ENCODE measurements at regions not wholly inside any gene's neighbourhood (a gene's known extent, or its start where the extent isn't known, plus 50 kb on each side); places are given as distances from the start of the nearest gene placed in this dataset.
A peak's percentile ranks its signal among the peaks of the same experiment; 100 is the strongest.
"Not testable (repeated sequence)": the region's sequence is repeated elsewhere in the genome, so short reads cannot be mapped to it uniquely, and the experiment has no call there.

- Mint-ChIP-seq H3K36me3 (ENCODE audit: low read depth) (no peaks in the 10 kb centered on the region), H3K9me3 (no peaks in the 10 kb centered on the region), H3K27me3 (ENCODE audit: low read depth) (no peaks in the 10 kb centered on the region), H3K4me1 (ENCODE audit: low read depth) (no peaks in the 10 kb centered on the region), H3K4me3 (no peak overlapping the region), H3K27ac (no peak overlapping the region)
- no peak for DNase-seq
- CTCF ChIA-PET, result interaction anchor here (0.7 to 1.4 kb wide), 2 partner anchors 12 to 14 kb away, joined by 3 read pairs; no protein-coding TSS in a partner anchor
- intact Hi-C loops (cut with micrococcal nuclease), result no loop called here
Observed at GRCh38 chr17:64747938-64748540, 85.9 kb upstream of the SMURF2 start.

- H3K9me3 Mint-ChIP-seq, result no peaks in the 10 kb centered on the region
Observed at GRCh38 chr17:64742326-64742725, 80.2 kb upstream of the SMURF2 start.

GRCh38 chr17:64741916-64742315 is 79.8 kb upstream of the SMURF2 start:
- intact Hi-C loops (cut with micrococcal nuclease); H3K36me3 Mint-ChIP-seq (ENCODE audit: low read depth); DNase-seq; H3K4me3 Mint-ChIP-seq; H3K9me3 Mint-ChIP-seq; H3K4me1 Mint-ChIP-seq (ENCODE audit: low read depth); H3K27ac Mint-ChIP-seq; H3K27me3 Mint-ChIP-seq (ENCODE audit: low read depth): not testable (repeated sequence)
- CTCF ChIA-PET, result interaction anchor here (1.2 kb wide), 1 partner anchor 33 kb away, joined by 3 read pairs; no protein-coding TSS in a partner anchor

More at GRCh38 chr17:64742326-64742725, 80.2 kb upstream of the SMURF2 start:
- DNase-seq, result no peak
- no peaks in the 10 kb centered on the region for H3K36me3 Mint-ChIP-seq (ENCODE audit: low read depth)
- H3K4me3 Mint-ChIP-seq, result no peak overlapping the region
- H3K27me3 Mint-ChIP-seq (ENCODE audit: low read depth), result no peaks in the 10 kb centered on the region
- no peak overlapping the region for H3K27ac Mint-ChIP-seq
- CTCF ChIA-PET, result interaction anchor here (1.2 kb wide), 1 partner anchor 33 kb away, joined by 3 read pairs; no protein-coding TSS in a partner anchor
- intact Hi-C loops (cut with micrococcal nuclease), result no loop called here
- H3K4me1 Mint-ChIP-seq (ENCODE audit: low read depth), result peaks cover 5% of the 10 kb centered on the region

GRCh38 chr17:64741038-64741641 is 79.0 kb upstream of the SMURF2 start:
- no peak overlapping the region for H3K27ac Mint-ChIP-seq
- H3K27me3 Mint-ChIP-seq (ENCODE audit: low read depth), result no peaks in the 10 kb centered on the region
- peak; percentile 11 for DNase-seq
- no peaks in the 10 kb centered on the region for H3K36me3 Mint-ChIP-seq (ENCODE audit: low read depth)
- CTCF ChIA-PET, result interaction anchor here (0.6 to 1.2 kb wide), 3 partner anchors 32 to 127 kb away, joined by 3 to 5 read pairs (median 3); no protein-coding TSS in a partner anchor
- intact Hi-C loops (cut with micrococcal nuclease), result no loop called here
- peaks cover 13% of the 10 kb centered on the region for H3K4me1 Mint-ChIP-seq (ENCODE audit: low read depth)
- H3K9me3 Mint-ChIP-seq, result no peaks in the 10 kb centered on the region
- no peak overlapping the region for H3K4me3 Mint-ChIP-seq

GRCh38 chr17:64739316-64740058 is 77.4 kb upstream of the SMURF2 start:
- H3K4me1 Mint-ChIP-seq (ENCODE audit: low read depth), result peaks cover 13% of the 10 kb centered on the region
- intact Hi-C loops (cut with micrococcal nuclease), result loop anchor here (5.0 to 10.0 kb wide), 4 partner anchors 77 to 415 kb away; partner anchors contain the start of genes POLG2 and SMURF2
- CTCF ChIA-PET, result interaction anchor here (0.6 to 1.8 kb wide), 3 partner anchors 37 to 321 kb away, joined by 3 to 6 read pairs (median 4); no protein-coding TSS in a partner anchor
- DNase-seq, result no peak
- no peak overlapping the region for H3K4me3 Mint-ChIP-seq
- no peaks in the 10 kb centered on the region for H3K9me3 Mint-ChIP-seq
- no peaks in the 10 kb centered on the region for H3K36me3 Mint-ChIP-seq (ENCODE audit: low read depth)
- H3K27me3 Mint-ChIP-seq (ENCODE audit: low read depth), result no peaks in the 10 kb centered on the region
- H3K27ac Mint-ChIP-seq, result no peak overlapping the region

- no peaks in the 10 kb centered on the region for H3K9me3 Mint-ChIP-seq
- H3K27ac Mint-ChIP-seq, result no peak overlapping the region
- DNase-seq, result peak; percentile 80
- intact Hi-C loops (cut with micrococcal nuclease), result loop anchor here (1.0 to 10.0 kb wide), 5 partner anchors 75 to 412 kb away; partner anchors contain the start of genes POLG2 and SMURF2
- no peaks in the 10 kb centered on the region for H3K27me3 Mint-ChIP-seq (ENCODE audit: low read depth)
- no peak overlapping the region for H3K4me3 Mint-ChIP-seq
- H3K36me3 Mint-ChIP-seq (ENCODE audit: low read depth), result no peaks in the 10 kb centered on the region
- CTCF ChIA-PET, result interaction anchor here (0.6 to 3.8 kb wide), 13 partner anchors 9 to 612 kb away, joined by 3 to 34 read pairs (median 3); no protein-coding TSS in a partner anchor
- peaks cover 13% of the 10 kb centered on the region for H3K4me1 Mint-ChIP-seq (ENCODE audit: low read depth)
Observed at GRCh38 chr17:64736804-64737492, 74.8 kb upstream of the SMURF2 start.

GRCh38 chr17:64732336-64733006 is 70.4 kb upstream of the SMURF2 start:
- intact Hi-C loops (cut with micrococcal nuclease), result loop anchor here (10.0 kb wide), 1 partner anchor 408 kb away; no protein-coding TSS in a partner anchor
- CTCF ChIA-PET, result interaction anchor here (1.2 kb wide), 1 partner anchor 313 kb away, joined by 3 read pairs; no protein-coding TSS in a partner anchor
- H3K4me1 Mint-ChIP-seq (ENCODE audit: low read depth), result peaks cover 8% of the 10 kb centered on the region
- H3K4me3 Mint-ChIP-seq, result no peak overlapping the region
- no peak overlapping the region for H3K27ac Mint-ChIP-seq
- H3K9me3 Mint-ChIP-seq, result no peaks in the 10 kb centered on the region
- DNase-seq, result no peak
- no peaks in the 10 kb centered on the region for H3K27me3 Mint-ChIP-seq (ENCODE audit: low read depth)
- H3K36me3 Mint-ChIP-seq (ENCODE audit: low read depth), result no peaks in the 10 kb centered on the region

- H3K9me3 Mint-ChIP-seq, CTCF ChIA-PET: not testable (repeated sequence)
- intact Hi-C loops (cut with micrococcal nuclease), result loop anchor here (10.0 kb wide), 1 partner anchor 405 kb away; no protein-coding TSS in a partner anchor
Observed at GRCh38 chr17:64730023-64730422, 67.9 kb upstream of the SMURF2 start.

GRCh38 chr17:64729201-64729600 is 67.1 kb upstream of the SMURF2 start:
- Mint-ChIP-seq H3K36me3 (ENCODE audit: low read depth) (no peaks in the 10 kb centered on the region), H3K27me3 (ENCODE audit: low read depth) (no peaks in the 10 kb centered on the region), H3K9me3 (no peaks in the 10 kb centered on the region), H3K4me1 (ENCODE audit: low read depth) (no peaks in the 10 kb centered on the region), H3K4me3 (no peak overlapping the region), H3K27ac (no peak overlapping the region)
- no peak for DNase-seq
- CTCF ChIA-PET, result no interaction called here
- intact Hi-C loops (cut with micrococcal nuclease), result no loop called here

More at GRCh38 chr17:64730023-64730422, 67.9 kb upstream of the SMURF2 start:
- H3K27ac Mint-ChIP-seq; H3K36me3 Mint-ChIP-seq (ENCODE audit: low read depth); DNase-seq; H3K4me3 Mint-ChIP-seq; H3K27me3 Mint-ChIP-seq (ENCODE audit: low read depth); H3K4me1 Mint-ChIP-seq (ENCODE audit: low read depth): not testable (repeated sequence)

GRCh38 chr17:64728041-64728695 is 66.1 kb upstream of the SMURF2 start:
- CTCF ChIA-PET, result no interaction called here
- H3K4me1 Mint-ChIP-seq (ENCODE audit: low read depth), result no peaks in the 10 kb centered on the region
- H3K4me3 Mint-ChIP-seq, result no peak overlapping the region
- intact Hi-C loops (cut with micrococcal nuclease), result no loop called here
- H3K36me3 Mint-ChIP-seq (ENCODE audit: low read depth), result no peaks in the 10 kb centered on the region
- no peak overlapping the region for H3K27ac Mint-ChIP-seq
- no peak for DNase-seq
- no peaks in the 10 kb centered on the region for H3K27me3 Mint-ChIP-seq (ENCODE audit: low read depth)
- no peaks in the 10 kb centered on the region for H3K9me3 Mint-ChIP-seq

GRCh38 chr17:64726025-64726424 is 63.9 kb upstream of the SMURF2 start:
- H3K27ac Mint-ChIP-seq; H3K27me3 Mint-ChIP-seq (ENCODE audit: low read depth); CTCF ChIA-PET; H3K9me3 Mint-ChIP-seq; intact Hi-C loops (cut with micrococcal nuclease); H3K4me1 Mint-ChIP-seq (ENCODE audit: low read depth); H3K4me3 Mint-ChIP-seq; DNase-seq; H3K36me3 Mint-ChIP-seq (ENCODE audit: low read depth): not testable (repeated sequence)
